ENCODE measurements at regions not wholly inside any gene's neighbourhood (a gene's known extent, or its start where the extent isn't known, plus 50 kb on each side); places are given as distances from the start of the nearest gene placed in this dataset.

DNA sequence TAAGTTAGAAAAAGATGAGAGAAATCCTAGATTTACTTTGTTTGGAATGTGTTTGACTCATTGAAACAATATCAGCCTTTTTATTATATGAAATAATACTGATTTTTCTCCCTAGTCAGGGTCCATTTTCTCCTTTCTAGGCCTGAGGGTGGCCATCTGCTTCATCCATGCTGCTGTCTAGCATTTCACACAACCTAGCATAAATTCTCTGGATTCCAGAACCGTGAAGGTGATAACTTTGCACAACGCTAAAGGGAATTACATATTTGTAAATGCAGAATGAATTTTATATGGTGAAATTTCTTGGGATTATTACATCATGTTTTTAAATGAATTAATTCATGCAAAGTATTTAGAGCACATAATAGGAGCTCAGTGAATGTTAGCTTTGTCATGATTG is 505.1 kb downstream of the INHBA start:
- no peak for TF ChIP-seq POLR2A (IDR thresholded peaks at IDR 0.05)
- no peak for TF ChIP-seq EP300 (IDR thresholded peaks at IDR 0.05)
- Histone ChIP-seq H3K4me1 (peaks cover 0 to 7% (median 0%) of the 10 kb centered on the region in 4 donors), H3K27ac (no peak overlapping the region)

DNA sequence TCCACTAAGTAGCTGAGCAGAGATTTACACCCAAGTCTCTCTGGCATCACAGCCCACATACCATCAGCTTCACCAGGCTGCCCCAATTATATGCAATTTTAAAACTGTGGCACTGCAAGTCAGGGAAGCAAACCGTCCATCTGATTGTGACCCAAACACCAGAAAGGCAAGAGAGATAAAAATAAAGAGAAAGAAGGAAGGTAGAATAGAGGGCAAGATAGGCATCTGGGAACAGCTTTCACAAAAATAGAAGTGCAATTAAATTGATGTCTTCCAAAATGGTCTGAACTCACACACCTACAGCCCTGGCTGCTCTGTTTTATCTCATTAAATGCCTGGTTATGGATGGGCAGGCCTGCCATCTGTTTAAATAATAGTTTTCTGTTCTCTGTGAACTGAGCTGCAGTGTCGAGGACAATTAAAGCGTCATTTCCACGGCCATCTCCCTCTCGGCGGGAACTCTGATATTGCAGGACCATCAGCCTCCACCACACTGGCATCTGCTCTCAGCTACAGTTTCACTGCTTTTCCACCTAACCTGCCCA is 509.1 kb downstream of the INHBA start:
- TF ChIP-seq POLR2A (IDR thresholded peaks at IDR 0.05) = no peak
- TF ChIP-seq, protein P1, sequence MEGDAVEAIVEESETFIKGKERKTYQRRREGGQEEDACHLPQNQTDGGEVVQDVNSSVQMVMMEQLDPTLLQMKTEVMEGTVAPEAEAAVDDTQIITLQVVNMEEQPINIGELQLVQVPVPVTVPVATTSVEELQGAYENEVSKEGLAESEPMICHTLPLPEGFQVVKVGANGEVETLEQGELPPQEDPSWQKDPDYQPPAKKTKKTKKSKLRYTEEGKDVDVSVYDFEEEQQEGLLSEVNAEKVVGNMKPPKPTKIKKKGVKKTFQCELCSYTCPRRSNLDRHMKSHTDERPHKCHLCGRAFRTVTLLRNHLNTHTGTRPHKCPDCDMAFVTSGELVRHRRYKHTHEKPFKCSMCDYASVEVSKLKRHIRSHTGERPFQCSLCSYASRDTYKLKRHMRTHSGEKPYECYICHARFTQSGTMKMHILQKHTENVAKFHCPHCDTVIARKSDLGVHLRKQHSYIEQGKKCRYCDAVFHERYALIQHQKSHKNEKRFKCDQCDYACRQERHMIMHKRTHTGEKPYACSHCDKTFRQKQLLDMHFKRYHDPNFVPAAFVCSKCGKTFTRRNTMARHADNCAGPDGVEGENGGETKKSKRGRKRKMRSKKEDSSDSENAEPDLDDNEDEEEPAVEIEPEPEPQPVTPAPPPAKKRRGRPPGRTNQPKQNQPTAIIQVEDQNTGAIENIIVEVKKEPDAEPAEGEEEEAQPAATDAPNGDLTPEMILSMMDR (IDR thresholded peaks at IDR 0.05) = no peak
- Histone ChIP-seq H3K4me1 (peaks cover 0 to 7% (median 0%) of the 10 kb centered on the region in 4 donors), H3K9me3 (no peaks in the 10 kb centered on the region), H3K4me3 (no peak overlapping the region), H3K27ac (no peak overlapping the region), H3K27me3 (no peaks in the 10 kb centered on the region), H3K36me3 (no peaks in the 10 kb centered on the region)
- intact Hi-C loops (cut with DNase I) = no loop called here
- no peak for DNase-seq
- WGBS, 2 donors = 91 to 93% methylated on average over 6 of the region's 6 CpGs

More for the DNA sequence above, 505.1 kb downstream of the INHBA start:
- no peak for DNase-seq
- Histone ChIP-seq H3K36me3 (no peaks in the 10 kb centered on the region), H3K9me3 (no peaks in the 10 kb centered on the region), H3K27me3 (no peaks in the 10 kb centered on the region), H3K4me3 (no peak overlapping the region)
- intact Hi-C loops (cut with DNase I) = no loop called here
- WGBS, 2 donors = 82 to 89% methylated on average over 2 of the region's 2 CpGs

DNA sequence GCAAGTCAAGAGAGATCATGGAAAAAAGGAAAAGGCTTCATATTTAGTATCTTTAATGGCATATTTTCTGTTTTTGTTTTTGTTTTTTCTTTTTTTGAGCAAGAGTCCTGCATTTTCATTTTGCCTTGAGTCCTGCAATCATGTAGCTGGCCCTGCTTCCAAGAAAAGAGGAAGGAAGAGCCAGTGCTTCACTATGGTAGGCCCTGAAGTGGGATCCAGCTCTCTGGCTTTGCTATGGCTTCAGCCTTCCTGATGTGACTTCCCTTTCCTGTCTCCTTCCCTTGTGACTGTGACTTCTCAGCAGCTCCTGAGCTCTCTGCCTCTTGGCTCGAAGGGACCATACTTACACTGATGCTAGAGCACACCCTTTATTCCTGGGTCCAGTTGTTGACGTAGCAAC is 512.3 kb downstream of the INHBA start:
- no peaks in the 10 kb centered on the region for H3K36me3 ChIP-seq
- WGBS, 2 donors = 46 to 71% methylated on average over 2 of the region's 2 CpGs
- no peaks in the 10 kb centered on the region for H3K9me3 ChIP-seq
- DNase-seq = no peak
- no peak overlapping the region for H3K27ac ChIP-seq
- no peak overlapping the region for H3K4me3 ChIP-seq
- TF ChIP-seq POLR2A (IDR thresholded peaks at IDR 0.05) (no peak), EP300 (IDR thresholded peaks at IDR 0.05) (no peak), POLR2AphosphoS5 (IDR thresholded peaks at IDR 0.05) (no peak)
- TF ChIP-seq, protein P1 (IDR thresholded peaks at IDR 0.05) = no peak
- H3K4me1 ChIP-seq = peaks cover 0 to 7% (median 0%) of the 10 kb centered on the region in 4 donors
- H3K27me3 ChIP-seq = no peaks in the 10 kb centered on the region
- intact Hi-C loops (cut with DNase I) = no loop called here

- H3K4me1 ChIP-seq = peaks cover 0 to 7% (median 0%) of the 10 kb centered on the region in 4 donors
- no peaks in the 10 kb centered on the region for H3K27me3 ChIP-seq
- H3K9me3 ChIP-seq = no peaks in the 10 kb centered on the region
- H3K36me3 ChIP-seq = no peaks in the 10 kb centered on the region
- no peak overlapping the region for H3K4me3 ChIP-seq
- TF ChIP-seq, protein P1 (IDR thresholded peaks at IDR 0.05) = no peak
- TF ChIP-seq POLR2A (IDR thresholded peaks at IDR 0.05) (no peak), POLR2AphosphoS5 (IDR thresholded peaks at IDR 0.05) (no peak), EP300 (IDR thresholded peaks at IDR 0.05) (no peak)
- no peak overlapping the region for H3K27ac ChIP-seq
- intact Hi-C loops (cut with DNase I) = no loop called here
- WGBS, 2 donors = 69 to 77% methylated on average over 2 of the region's 2 CpGs
- DNase-seq = no peak
These were observed 513.0 kb downstream of the INHBA start for GRCh38 chr7:41189866-41190265.

- H3K27me3 ChIP-seq = no peaks in the 10 kb centered on the region
- H3K4me1 ChIP-seq = no peaks in the 10 kb centered on the region
- no peak for DNase-seq
- no peak overlapping the region for H3K4me3 ChIP-seq
- H3K36me3 ChIP-seq = no peaks in the 10 kb centered on the region
- intact Hi-C loops (cut with DNase I) = no loop called here
- no peak overlapping the region for H3K27ac ChIP-seq
- TF ChIP-seq POLR2AphosphoS5 (IDR thresholded peaks at IDR 0.05) (no peak), POLR2A (IDR thresholded peaks at IDR 0.05) (no peak), EP300 (IDR thresholded peaks at IDR 0.05) (no peak)
- TF ChIP-seq, protein P1 (IDR thresholded peaks at IDR 0.05) = no peak
- no peaks in the 10 kb centered on the region for H3K9me3 ChIP-seq
- 65 to 76% methylated on average over 8 of the region's 8 CpGs for WGBS, 2 donors
These were observed 514.4 kb downstream of the INHBA start for GRCh38 chr7:41188163-41189130.

Data from sigmoid colon (tissue), 6 donors.